ENCODE measurements at regions not wholly inside any gene's neighbourhood (a gene's known extent, or its start where the extent isn't known, plus 50 kb on each side); places are given as distances from the start of the nearest gene placed in this dataset.
"Not testable (repeated sequence)": the region's sequence is repeated elsewhere in the genome, so short reads cannot be mapped to it uniquely, and the experiment has no call there.

GRCh38 chr5:82466986-82467561, 188.9 kb upstream of the RPS23 start:
- no peak for DNase-seq

DNA sequence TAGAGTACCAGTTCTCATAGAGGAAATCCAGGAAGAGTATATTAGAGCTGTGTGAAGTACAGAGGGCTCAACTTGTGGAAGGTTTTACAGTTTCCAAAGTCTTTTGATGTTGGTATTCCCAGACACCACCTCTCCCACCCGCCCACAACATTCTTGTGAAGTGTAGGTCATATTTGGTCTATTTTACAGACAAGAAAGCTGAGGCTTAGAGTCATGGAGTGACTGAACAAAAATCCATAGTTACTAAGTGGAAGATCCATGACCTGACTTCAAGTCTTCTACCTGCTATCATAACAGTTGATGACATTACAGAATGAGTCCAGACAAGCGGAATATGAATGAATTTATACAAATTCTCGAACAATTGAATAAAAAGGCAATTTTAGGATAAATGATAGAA, 187.1 kb upstream of the RPS23 start:
- DNase-seq: no peak

DNA sequence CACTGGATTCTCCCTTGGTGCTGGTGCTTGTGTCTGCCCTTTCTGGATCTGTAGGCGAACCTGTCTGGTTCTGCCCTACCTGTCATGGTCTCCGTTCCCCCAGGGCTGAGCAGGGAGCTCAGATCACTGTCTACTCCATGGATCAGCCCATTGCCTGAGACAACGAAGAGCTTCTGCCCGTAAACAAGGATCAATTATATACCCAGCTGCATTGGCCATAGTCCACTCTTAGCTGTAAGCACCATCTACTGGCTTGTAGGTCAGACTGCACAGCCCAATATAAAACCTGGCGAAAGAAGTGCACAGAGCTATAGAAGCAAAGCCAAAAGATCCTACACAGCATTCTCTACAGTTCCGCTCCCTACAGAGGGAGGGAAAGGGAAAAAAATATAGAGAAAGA, 181.5 kb upstream of the RPS23 start:
- DNase-seq: no peak

- DNase-seq: not testable (repeated sequence)
These were observed 177.2 kb upstream of the RPS23 start for GRCh38 chr5:82455317-82455716.

- no peak for DNase-seq
These were observed 170.2 kb upstream of the RPS23 start for GRCh38 chr5:82448374-82448773.

DNA sequence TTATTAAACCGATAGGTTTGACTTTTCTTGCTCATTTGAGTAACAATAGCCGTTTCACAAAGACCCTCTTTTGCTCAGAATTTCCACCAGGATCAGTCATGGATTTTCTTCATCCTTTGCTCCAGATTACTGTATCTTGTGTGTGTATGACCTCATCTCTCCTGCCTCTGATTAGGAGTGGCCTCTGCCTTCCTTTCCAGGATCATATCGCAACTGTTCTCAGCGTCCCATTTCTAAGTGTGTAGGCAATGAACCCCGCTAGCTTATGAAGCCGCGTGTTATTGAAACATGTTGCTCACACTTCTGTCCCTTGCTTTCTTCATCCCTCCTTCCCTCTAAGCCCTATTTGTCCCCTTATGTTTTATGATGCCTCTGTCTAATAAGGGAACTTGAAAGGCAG, 169.8 kb upstream of the RPS23 start:
- no peak for DNase-seq

DNA sequence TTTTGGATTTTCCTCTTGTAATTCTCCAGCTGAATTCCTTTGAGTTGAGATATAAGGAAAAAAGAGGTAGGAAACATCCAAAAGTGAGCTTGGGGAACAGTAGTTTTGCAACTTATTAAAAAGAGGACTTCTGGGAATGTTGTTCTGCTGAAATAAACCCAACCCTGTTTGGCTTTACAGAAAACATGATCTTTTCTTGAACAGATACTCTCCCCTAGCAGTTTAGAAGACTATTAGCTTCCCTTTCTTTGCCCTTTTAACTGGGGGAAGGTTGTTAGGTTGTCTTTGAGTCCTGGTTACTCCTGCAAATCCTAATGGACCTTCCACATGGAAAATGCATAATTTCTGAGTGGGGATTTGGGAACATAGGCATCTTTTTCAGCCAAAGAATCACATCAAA, 168.7 kb upstream of the RPS23 start:
- DNase-seq: no peak

GRCh38 chr5:82445726-82446335, 167.7 kb upstream of the RPS23 start:
- DNase-seq: no peak

DNA sequence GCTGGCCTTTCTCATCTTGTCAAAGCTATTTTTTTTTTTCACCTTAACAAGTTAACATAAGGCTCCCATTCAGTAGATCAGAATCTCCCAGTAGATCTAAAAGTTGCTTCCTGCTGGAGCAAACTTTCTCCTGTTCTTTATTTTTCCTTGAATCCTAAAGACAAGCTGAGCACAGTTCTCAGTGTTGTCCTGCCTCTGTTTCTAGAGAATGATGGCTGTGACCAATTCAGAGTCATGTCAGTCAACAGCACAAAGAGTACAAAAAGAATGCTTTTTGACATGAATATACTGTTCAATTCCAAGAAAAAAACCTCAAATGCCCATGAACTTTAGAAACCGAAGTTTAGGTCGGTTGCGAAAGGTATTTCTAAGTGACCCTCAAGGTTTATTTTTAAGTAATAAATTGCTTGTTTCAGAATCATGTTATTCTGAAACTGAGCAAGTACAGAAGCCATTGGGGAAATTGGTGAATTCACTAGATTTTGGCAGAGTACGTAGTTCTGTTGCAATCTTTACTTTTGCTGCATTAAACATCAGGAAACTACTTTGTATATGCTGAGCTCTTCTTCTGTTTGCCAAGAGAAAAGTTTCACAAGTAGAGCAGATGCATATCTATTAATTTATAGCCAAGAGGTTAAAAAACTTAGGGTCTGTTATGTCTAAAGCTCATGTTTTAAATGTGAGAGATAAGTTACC, 161.7 kb upstream of the RPS23 start:
- no peak for DNase-seq

DNA sequence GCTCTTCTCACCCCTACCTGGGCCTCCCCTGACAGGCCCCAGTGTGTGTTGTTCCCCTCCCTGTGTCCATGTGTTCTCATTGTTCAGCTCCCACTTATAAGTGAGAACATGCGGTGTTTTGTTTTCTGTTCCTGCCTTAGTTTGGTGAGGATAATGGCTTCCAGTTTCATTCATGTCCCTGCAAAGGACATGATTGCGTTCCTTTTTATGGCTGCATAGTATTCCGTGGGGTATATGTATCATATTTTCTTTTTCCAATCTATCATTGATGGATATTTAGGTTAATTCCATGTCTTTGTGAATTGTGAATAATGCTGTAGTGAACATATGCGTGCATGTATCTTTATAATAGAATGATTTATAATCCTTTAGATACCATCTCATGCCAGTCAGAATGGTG, 159.4 kb upstream of the RPS23 start:
- not testable (repeated sequence) for DNase-seq

DNA sequence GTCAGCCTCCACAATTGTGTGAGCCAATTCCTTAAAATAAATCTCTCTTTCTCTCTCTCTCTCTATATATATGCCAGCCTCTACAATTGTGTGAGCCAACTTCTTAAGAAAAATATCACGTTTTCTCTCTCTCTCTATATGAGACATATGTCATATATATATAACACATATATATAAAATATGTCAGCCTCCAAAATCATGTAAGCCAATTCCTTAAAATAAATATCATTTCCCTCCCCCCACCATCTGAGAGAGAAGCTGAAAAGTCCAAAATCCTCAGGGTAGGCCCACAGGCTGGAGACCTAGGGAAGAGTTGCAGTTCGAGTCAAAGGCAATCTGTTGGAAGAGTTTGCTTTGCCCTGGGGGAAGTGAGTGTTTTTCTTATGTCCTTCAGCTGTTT, 158.1 kb upstream of the RPS23 start:
- no peak for DNase-seq

- DNase-seq: not testable (repeated sequence)
These were observed 156.8 kb upstream of the RPS23 start for GRCh38 chr5:82434696-82435660.

- no peak for DNase-seq
These were observed 148.5 kb upstream of the RPS23 start for GRCh38 chr5:82426464-82427154.

- DNase-seq: no peak
These were observed 147.4 kb upstream of the RPS23 start for GRCh38 chr5:82425591-82425990.

DNA sequence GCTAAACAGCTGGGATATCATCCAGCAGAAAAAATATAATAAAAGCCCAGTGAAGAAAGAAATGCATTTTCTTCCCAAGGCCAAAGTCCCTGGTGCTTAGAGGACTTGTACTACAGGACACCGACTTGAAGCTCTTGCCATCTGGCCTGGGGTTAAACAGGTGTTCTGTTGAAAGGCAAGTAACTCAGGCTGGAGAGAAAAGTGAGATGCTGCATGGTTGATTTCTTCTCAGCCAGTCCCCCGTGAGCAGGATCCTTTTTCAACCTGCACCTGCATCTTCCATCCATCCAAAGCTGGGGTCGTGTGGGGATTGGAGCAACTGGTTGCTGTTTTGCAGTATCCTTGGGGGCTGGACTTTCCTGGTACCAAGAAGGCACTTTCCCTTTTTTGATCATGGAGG, 146.1 kb upstream of the RPS23 start:
- no peak for DNase-seq

GRCh38 chr5:82422751-82423181, 144.6 kb upstream of the RPS23 start:
- no peak for DNase-seq

GRCh38 chr5:82422001-82422740, 144.0 kb upstream of the RPS23 start:
- no peak for DNase-seq

DNA sequence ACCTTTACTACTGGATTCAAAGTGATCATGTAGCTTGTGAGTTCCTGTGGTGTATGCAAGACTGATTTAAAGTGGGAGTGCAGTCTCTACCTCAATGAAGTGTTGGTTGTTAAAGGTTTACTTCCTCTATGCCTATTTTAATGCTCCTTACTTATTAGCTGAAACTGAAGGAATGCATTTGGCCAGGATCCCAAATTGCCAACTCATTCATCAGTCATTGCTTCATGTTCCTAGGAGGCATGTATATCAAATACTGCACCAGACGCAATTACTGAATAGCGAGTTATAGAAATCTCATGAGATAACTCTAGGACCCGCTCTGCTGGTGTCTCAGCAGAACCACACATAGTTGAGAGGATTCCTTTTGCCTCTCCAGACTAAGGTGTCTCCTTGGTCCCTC, 143.0 kb upstream of the RPS23 start:
- no peak for DNase-seq

DNA sequence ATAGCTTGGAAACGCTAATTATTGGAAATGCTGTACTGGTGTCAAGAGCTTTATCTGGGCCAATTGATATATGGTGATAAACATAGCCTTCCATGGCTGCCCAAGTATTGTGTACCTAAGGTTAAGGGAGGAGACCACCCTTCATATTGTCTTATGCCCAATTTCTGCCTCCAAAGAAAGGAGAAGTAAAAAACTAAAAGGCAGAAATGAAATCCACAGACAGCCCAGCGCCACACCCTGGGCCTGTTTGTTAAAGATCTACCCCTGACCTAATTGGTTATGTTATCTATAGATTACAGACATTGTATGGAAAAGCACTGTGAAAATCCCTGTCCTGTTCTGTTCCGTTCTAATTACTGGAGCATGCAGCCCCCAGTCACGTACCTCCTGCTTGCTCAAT, 142.4 kb upstream of the RPS23 start:
- DNase-seq: not testable (repeated sequence)

GRCh38 chr5:82419559-82420332, 141.6 kb upstream of the RPS23 start:
- no peak for DNase-seq

DNA sequence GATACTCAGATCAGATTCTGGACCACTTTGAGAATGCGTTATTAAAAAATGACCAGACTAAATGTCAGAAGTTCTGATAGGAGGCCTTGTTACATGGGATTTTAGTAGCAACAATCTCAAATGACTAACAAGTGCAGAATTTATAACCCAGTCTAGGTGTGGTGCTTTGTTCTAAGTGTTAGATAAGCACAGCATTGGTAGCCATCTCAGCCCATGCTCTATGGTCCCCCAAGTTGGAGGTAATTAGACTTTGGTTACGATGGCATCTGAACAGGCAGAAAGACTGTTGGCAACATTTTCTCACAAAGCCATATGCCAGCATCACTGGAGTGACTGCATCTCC, 140.4 kb upstream of the RPS23 start:
- DNase-seq: no peak

All from SHP77 (cell line).